ENCODE measurements at regions not wholly inside any gene's neighbourhood (a gene's known extent, or its start where the extent isn't known, plus 50 kb on each side); places are given as distances from the start of the nearest gene placed in this dataset.
"Not testable (repeated sequence)": the region's sequence is repeated elsewhere in the genome, so short reads cannot be mapped to it uniquely, and the experiment has no call there.

- not testable (repeated sequence) for ATAC-seq
These were observed 370.4 kb downstream of the VRK1 start for GRCh38 chr14:97167577-97167976.

GRCh38 chr14:97172644-97173043 lies 375.5 kb downstream of the VRK1 start:
- no peak for DNase-seq
- ATAC-seq, result no peak
- intact Hi-C loops (cut with micrococcal nuclease), result no loop called here

More at GRCh38 chr14:97167577-97167976, 370.4 kb downstream of the VRK1 start:
- DNase-seq; intact Hi-C loops (cut with micrococcal nuclease): not testable (repeated sequence)

- ATAC-seq (no peak), DNase-seq (no peak)
- intact Hi-C loops (cut with micrococcal nuclease), result no loop called here
These were observed 379.8 kb downstream of the VRK1 start for GRCh38 chr14:97177016-97177415.

GRCh38 chr14:97177635-97178034 lies 380.5 kb downstream of the VRK1 start:
- DNase-seq, result no peak
- intact Hi-C loops (cut with micrococcal nuclease), result no loop called here
- no peak for ATAC-seq

GRCh38 chr14:97178781-97179180 lies 381.6 kb downstream of the VRK1 start:
- ATAC-seq (no peak), DNase-seq (no peak)
- intact Hi-C loops (cut with micrococcal nuclease), result no loop called here

- DNase-seq (no peak), ATAC-seq (no peak)
- intact Hi-C loops (cut with micrococcal nuclease), result no loop called here
These were observed 382.4 kb downstream of the VRK1 start for GRCh38 chr14:97179573-97179972.

- intact Hi-C loops (cut with micrococcal nuclease), result no loop called here
- ATAC-seq (no peak), DNase-seq (no peak)
These were observed 383.4 kb downstream of the VRK1 start for GRCh38 chr14:97180304-97181200.

- intact Hi-C loops (cut with micrococcal nuclease), result no loop called here
- ATAC-seq (no peak), DNase-seq (no peak)
These were observed 388.0 kb downstream of the VRK1 start for GRCh38 chr14:97185186-97185585.

- ATAC-seq (no peak), DNase-seq (no peak)
- intact Hi-C loops (cut with micrococcal nuclease), result no loop called here
These were observed 390.7 kb downstream of the VRK1 start for GRCh38 chr14:97187916-97188315.

- intact Hi-C loops (cut with micrococcal nuclease), result no loop called here
- ATAC-seq (no peak), DNase-seq (no peak)
These were observed 399.2 kb downstream of the VRK1 start for GRCh38 chr14:97196336-97196735.

- ATAC-seq, result no peak
- intact Hi-C loops (cut with micrococcal nuclease), result no loop called here
- DNase-seq, result no peak
These were observed 401.6 kb downstream of the VRK1 start for GRCh38 chr14:97198813-97199212.

- DNase-seq (no peak), ATAC-seq (no peak)
These were observed 403.1 kb downstream of the VRK1 start for GRCh38 chr14:97200245-97200644.

GRCh38 chr14:97206916-97207315 lies 409.7 kb downstream of the VRK1 start:
- no peak for DNase-seq
- no peak for ATAC-seq
- intact Hi-C loops (cut with micrococcal nuclease), result no loop called here

More at GRCh38 chr14:97200245-97200644, 403.1 kb downstream of the VRK1 start:
- intact Hi-C loops (cut with micrococcal nuclease), result no loop called here

GRCh38 chr14:97210202-97210601 lies 413.0 kb downstream of the VRK1 start:
- intact Hi-C loops (cut with micrococcal nuclease), result no loop called here
- DNase-seq (no peak), ATAC-seq (no peak)

- intact Hi-C loops (cut with micrococcal nuclease), result no loop called here
- ATAC-seq (no peak), DNase-seq (no peak)
These were observed 415.2 kb downstream of the VRK1 start for GRCh38 chr14:97212399-97212798.

- no peak for DNase-seq
- intact Hi-C loops (cut with micrococcal nuclease), result no loop called here
- ATAC-seq, result no peak
These were observed 416.5 kb downstream of the VRK1 start for GRCh38 chr14:97213720-97214119.

- intact Hi-C loops (cut with micrococcal nuclease), result no loop called here
- DNase-seq (no peak), ATAC-seq (no peak)
These were observed 418.2 kb downstream of the VRK1 start for GRCh38 chr14:97215263-97215969.

- intact Hi-C loops (cut with micrococcal nuclease), result no loop called here
- ATAC-seq (no peak), DNase-seq (no peak)
These were observed 420.1 kb downstream of the VRK1 start for GRCh38 chr14:97217111-97217885.

GRCh38 chr14:97218274-97218673 lies 421.1 kb downstream of the VRK1 start:
- no peak for ATAC-seq
- intact Hi-C loops (cut with micrococcal nuclease), result no loop called here

More at GRCh38 chr14:97218274-97218673, 421.1 kb downstream of the VRK1 start:
- no peak for DNase-seq

Data from left ventricle myocardium superior (tissue), 1 donor.